Loucy (cell line): ENCODE measurements at regions not wholly inside any gene's neighbourhood (a gene's known extent, or its start where the extent isn't known, plus 50 kb on each side); places are given as distances from the start of the nearest gene placed in this dataset.
"Not testable (repeated sequence)": the region's sequence is repeated elsewhere in the genome, so short reads cannot be mapped to it uniquely, and the experiment has no call there.

ENCODE experiments used
- H2AFZ ChIP-seq: fragments of 200-600 bp; sonication (generic); 2 replicates; pipeline ENCODE4 v1.6.0; 2016; ENCODE audit warnings: antibody characterized with exemption, mild to moderate bottlenecking, low read length, moderate library complexity
- H3F3A ChIP-seq: fragments of 200-600 bp; 2 replicates; pipeline ENCODE4 v1.6.0; 2016; ENCODE audit warnings: antibody characterized with exemption, low read depth, mild to moderate bottlenecking
- H3K27me3 ChIP-seq: fragments of 200-600 bp; sonication (generic); 2 replicates; pipeline ENCODE4 v1.6.1; 2014; ENCODE audit warnings: low read length, mild to moderate bottlenecking; ENCODE audit not compliant: insufficient read depth, poor library complexity, severe bottlenecking
- H3K36me3 ChIP-seq: fragments of 200-600 bp; sonication (generic); 2 replicates; pipeline ENCODE4 v1.6.1; 2016; ENCODE audit warnings: low read length; ENCODE audit not compliant: insufficient read depth
- H3K4me1 ChIP-seq: fragments of 200-600 bp; sonication (generic); 2 replicates; pipeline ENCODE4 v1.5.1; 2014; ENCODE audit warnings: low read length, mild to moderate bottlenecking; ENCODE audit not compliant: insufficient read depth, poor library complexity, severe bottlenecking
- H3K4me2 ChIP-seq: fragments of 200-600 bp; sonication (generic); 2 replicates; pipeline ENCODE4 v1.6.0; 2014; ENCODE audit warnings: antibody characterized with exemption, low read length, low read depth, mild to moderate bottlenecking; ENCODE audit not compliant: poor library complexity, severe bottlenecking
- H3K4me3 ChIP-seq: fragments of 200-600 bp; sonication (generic); 2 replicates; pipeline ENCODE4 v1.5.1; 2014; ENCODE audit warnings: low read length, mild to moderate bottlenecking, mixed read lengths; ENCODE audit not compliant: poor library complexity, severe bottlenecking
- H3K79me2 ChIP-seq: fragments of 200-600 bp; sonication (generic); 2 replicates; pipeline ENCODE4 v1.6.1; 2014; ENCODE audit warnings: low read length; ENCODE audit not compliant: insufficient read depth
- H3K9ac ChIP-seq: fragments of 200-600 bp; sonication (generic); 2 replicates; pipeline ENCODE4 v1.6.0; 2014; ENCODE audit warnings: mild to moderate bottlenecking, low read depth, low read length, moderate library complexity; ENCODE audit not compliant: poor library complexity, severe bottlenecking
- H3K9me2 ChIP-seq: fragments of 200-600 bp; sonication (generic); replicated peaks from 2 replicates; pipeline ENCODE4 v1.6.1; 2016; ENCODE audit warnings: low read depth, low read length, mixed read lengths
- H3K9me3 ChIP-seq: fragments of 200-600 bp; sonication (generic); 2 replicates; pipeline ENCODE4 v1.6.1; 2014; ENCODE audit warnings: mild to moderate bottlenecking, antibody characterized with exemption, low read length, low read depth; ENCODE audit not compliant: insufficient read depth
- H4K20me1 ChIP-seq: fragments of 200-600 bp; sonication (generic); 2 replicates; pipeline ENCODE4 v1.6.0; 2014; ENCODE audit warnings: antibody characterized with exemption, low read length, mild to moderate bottlenecking; ENCODE audit not compliant: insufficient read depth, poor library complexity, severe bottlenecking
- EZH2phosphoT487 ChIP-seq: fragments of 200-600 bp; IDR thresholded peaks from 2 replicates; pipeline ENCODE4 v1.6.1; 2018; ENCODE audit warnings: antibody characterized with exemption, mild to moderate bottlenecking, moderate library complexity, borderline replicate concordance
- TF ChIP-seq, protein P1 (sequence below): fragments of 200-600 bp; sonication (generic); conservative IDR thresholded peaks from 2 replicates; pipeline ENCODE4 v1.5.1; 2014; ENCODE audit warnings: mild to moderate bottlenecking, antibody characterized with exemption, low read length

GRCh38 chr3:94822298-94822697 is 759.4 kb downstream of the NSUN3 start:
- Histone ChIP-seq H3K4me3 (no peak overlapping the region), H3K9ac (no peak overlapping the region), H2AFZ (no peak overlapping the region), H3K9me2 (no peaks in the 10 kb centered on the region), H3K27me3 (no peaks in the 10 kb centered on the region), H3K4me2 (no peak overlapping the region), H4K20me1 (no peaks in the 10 kb centered on the region), H3K4me1 (no peaks in the 10 kb centered on the region), H3K79me2 (no peaks in the 10 kb centered on the region), H3F3A (no peaks in the 10 kb centered on the region), H3K9me3 (no peaks in the 10 kb centered on the region), H3K36me3 (no peaks in the 10 kb centered on the region)
- TF ChIP-seq, protein P1, sequence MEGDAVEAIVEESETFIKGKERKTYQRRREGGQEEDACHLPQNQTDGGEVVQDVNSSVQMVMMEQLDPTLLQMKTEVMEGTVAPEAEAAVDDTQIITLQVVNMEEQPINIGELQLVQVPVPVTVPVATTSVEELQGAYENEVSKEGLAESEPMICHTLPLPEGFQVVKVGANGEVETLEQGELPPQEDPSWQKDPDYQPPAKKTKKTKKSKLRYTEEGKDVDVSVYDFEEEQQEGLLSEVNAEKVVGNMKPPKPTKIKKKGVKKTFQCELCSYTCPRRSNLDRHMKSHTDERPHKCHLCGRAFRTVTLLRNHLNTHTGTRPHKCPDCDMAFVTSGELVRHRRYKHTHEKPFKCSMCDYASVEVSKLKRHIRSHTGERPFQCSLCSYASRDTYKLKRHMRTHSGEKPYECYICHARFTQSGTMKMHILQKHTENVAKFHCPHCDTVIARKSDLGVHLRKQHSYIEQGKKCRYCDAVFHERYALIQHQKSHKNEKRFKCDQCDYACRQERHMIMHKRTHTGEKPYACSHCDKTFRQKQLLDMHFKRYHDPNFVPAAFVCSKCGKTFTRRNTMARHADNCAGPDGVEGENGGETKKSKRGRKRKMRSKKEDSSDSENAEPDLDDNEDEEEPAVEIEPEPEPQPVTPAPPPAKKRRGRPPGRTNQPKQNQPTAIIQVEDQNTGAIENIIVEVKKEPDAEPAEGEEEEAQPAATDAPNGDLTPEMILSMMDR: no peak
- no peak for TF ChIP-seq EZH2phosphoT487

DNA sequence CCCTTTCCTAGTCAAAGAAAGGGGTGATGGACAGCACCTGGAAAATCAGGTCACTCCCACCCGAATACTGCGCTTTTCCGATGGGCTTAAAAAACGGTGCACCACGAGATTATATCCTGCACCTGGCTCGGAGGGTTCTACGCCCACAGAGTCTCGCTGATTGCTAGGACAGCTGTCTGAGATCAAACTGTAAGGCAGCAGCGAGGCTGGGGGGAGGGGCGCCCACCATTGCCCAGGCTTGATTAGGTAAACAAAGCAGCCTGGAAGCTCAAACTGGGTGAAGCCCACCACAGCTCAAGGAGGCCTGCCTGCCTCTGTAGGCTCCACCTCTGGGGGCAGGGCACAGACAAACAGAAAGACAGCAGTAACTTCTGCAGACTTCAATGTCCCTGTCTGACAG is 783.4 kb downstream of the NSUN3 start:
- H3K9me2 ChIP-seq, H3K4me1 ChIP-seq, H3K27me3 ChIP-seq, H2AFZ ChIP-seq, H3K36me3 ChIP-seq, H3K9ac ChIP-seq, H3K4me2 ChIP-seq, H4K20me1 ChIP-seq, H3K79me2 ChIP-seq, H3K4me3 ChIP-seq, H3K9me3 ChIP-seq, H3F3A ChIP-seq: not testable (repeated sequence)

DNA sequence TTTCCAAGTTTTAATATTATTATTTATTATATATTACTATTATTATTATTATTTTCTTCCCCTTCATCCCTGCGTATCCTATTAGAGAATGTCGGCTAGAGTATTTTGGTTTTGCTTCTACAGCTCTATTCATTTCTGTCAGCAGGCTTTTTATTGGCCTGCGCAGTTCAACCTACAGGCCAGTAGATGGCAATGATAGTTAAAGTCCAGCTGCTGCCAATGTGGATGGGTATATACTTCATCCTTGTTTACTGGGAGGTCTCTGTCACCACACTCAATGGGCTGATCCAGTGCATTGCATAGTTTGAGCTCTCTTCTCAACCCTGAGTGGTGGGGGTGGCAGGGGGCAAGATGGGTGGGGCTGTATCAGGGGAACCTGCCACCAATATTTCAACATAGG is 799.8 kb downstream of the NSUN3 start:
- no peak overlapping the region for H3K9ac ChIP-seq
- no peaks in the 10 kb centered on the region for H3K36me3 ChIP-seq
- H3K9me2 ChIP-seq: no peaks in the 10 kb centered on the region
- H3K4me1 ChIP-seq: no peaks in the 10 kb centered on the region
- H3K4me3 ChIP-seq: no peak overlapping the region
- no peaks in the 10 kb centered on the region for H4K20me1 ChIP-seq
- no peaks in the 10 kb centered on the region for H3K9me3 ChIP-seq
- no peaks in the 10 kb centered on the region for H3F3A ChIP-seq
- H3K4me2 ChIP-seq: no peak overlapping the region
- H3K27me3 ChIP-seq: no peaks in the 10 kb centered on the region
- no peaks in the 10 kb centered on the region for H3K79me2 ChIP-seq
- TF ChIP-seq, protein P1: peak; percentile 56
- TF ChIP-seq EZH2phosphoT487: no peak
- H2AFZ ChIP-seq: no peak overlapping the region

- Histone ChIP-seq H3K4me2 (no peak overlapping the region), H2AFZ (no peak overlapping the region), H3K4me1 (no peaks in the 10 kb centered on the region), H3F3A (no peaks in the 10 kb centered on the region), H3K4me3 (no peak overlapping the region), H3K79me2 (no peaks in the 10 kb centered on the region), H3K27me3 (no peaks in the 10 kb centered on the region), H3K36me3 (no peaks in the 10 kb centered on the region), H3K9ac (no peak overlapping the region), H4K20me1 (no peaks in the 10 kb centered on the region), H3K9me3 (no peaks in the 10 kb centered on the region), H3K9me2 (no peaks in the 10 kb centered on the region)
- TF ChIP-seq EZH2phosphoT487: no peak
- TF ChIP-seq, protein P1: no peak
Observed at GRCh38 chr3:94869059-94869547, 806.2 kb downstream of the NSUN3 start.
